ENCODE measurements at regions not wholly inside any gene's neighbourhood (a gene's known extent, or its start where the extent isn't known, plus 50 kb on each side); places are given as distances from the start of the nearest gene placed in this dataset.
A peak's percentile ranks its signal among the peaks of the same experiment; 100 is the strongest.

DNA sequence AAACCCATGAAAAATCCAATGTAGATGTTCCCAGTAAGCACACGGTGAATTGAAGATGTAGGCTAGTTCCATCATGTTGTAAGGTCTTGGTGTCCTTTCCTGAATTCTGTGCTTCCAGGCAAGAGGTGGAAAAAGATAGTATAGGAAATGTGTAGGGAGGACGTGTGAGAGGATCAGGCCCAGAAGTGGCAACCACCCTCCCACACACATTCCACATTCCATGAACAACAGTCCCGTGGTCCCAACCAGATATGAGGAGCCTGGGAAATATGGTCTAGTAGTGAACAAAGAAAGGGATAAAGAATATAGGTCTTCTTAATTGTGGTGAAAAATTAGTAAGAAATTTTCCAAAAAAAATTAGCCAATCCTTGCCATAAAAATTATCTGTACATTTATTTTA, 1254.2 kb upstream of the SLC10A2 start:
- DNase-seq = no peak

DNA sequence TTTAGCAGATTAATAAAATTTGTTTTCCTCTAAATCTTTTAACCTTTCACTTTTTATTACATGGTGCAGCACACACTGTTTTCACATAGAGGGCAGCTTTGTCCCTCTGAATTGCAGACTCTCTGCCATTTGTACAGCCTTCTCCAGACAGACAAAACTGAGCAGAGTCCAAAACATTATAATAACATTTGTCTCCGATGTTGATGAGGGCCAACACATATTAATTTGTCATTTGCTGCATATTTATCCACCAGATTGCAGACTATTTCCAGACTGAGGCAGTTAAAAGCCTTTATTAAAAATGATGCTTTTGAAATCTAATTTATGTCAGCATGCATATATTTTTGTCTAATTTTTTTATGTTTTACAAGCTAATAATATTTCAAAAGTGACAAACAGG, 1251.9 kb upstream of the SLC10A2 start:
- peak; percentile 11 for DNase-seq

- DNase-seq = no peak
Observed at GRCh38 chr13:104315606-104316005, 1249.4 kb upstream of the SLC10A2 start.

- no peak for DNase-seq
Observed at GRCh38 chr13:104314926-104315535, 1248.8 kb upstream of the SLC10A2 start.

DNA sequence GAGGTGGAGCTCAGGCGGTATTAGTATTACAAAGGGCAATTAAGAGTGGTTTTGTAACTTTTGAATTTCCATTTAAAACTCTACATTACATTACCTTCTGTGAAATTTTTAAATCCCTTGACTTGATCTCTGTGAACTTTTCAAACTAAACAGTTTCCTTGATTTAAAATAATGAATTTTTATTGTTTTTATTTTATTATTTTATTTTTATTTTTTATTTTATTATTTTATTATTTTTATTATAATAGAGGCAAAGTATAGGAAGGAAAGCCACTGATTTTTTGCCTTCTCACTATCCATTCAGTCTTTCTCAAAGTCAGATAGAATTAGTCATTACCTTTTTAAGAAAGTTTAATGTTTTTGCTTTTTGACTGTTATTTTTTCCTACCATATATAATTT, 1248.1 kb upstream of the SLC10A2 start:
- no peak for DNase-seq

DNA sequence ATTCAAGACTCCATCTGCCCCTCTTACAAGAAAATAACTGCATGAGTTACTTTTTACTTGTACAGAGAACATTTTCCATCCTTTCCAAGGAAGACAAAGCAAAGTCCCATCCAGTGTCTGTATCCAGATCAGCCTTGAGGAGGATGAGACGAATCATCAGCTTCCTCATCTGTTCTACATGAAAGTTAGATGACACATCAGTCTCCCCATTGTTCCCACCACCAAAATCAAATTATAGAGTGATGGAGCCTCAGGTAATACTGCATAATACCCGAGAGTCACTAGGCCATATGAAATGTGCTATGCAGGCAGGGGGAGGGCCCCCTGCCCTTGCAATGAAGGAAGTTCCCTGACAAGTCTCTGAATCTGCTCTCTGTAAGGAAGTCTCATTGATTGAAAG, 1244.6 kb upstream of the SLC10A2 start:
- DNase-seq = no peak

- no peak for DNase-seq
Observed at GRCh38 chr13:104309431-104309830, 1243.2 kb upstream of the SLC10A2 start.

DNA sequence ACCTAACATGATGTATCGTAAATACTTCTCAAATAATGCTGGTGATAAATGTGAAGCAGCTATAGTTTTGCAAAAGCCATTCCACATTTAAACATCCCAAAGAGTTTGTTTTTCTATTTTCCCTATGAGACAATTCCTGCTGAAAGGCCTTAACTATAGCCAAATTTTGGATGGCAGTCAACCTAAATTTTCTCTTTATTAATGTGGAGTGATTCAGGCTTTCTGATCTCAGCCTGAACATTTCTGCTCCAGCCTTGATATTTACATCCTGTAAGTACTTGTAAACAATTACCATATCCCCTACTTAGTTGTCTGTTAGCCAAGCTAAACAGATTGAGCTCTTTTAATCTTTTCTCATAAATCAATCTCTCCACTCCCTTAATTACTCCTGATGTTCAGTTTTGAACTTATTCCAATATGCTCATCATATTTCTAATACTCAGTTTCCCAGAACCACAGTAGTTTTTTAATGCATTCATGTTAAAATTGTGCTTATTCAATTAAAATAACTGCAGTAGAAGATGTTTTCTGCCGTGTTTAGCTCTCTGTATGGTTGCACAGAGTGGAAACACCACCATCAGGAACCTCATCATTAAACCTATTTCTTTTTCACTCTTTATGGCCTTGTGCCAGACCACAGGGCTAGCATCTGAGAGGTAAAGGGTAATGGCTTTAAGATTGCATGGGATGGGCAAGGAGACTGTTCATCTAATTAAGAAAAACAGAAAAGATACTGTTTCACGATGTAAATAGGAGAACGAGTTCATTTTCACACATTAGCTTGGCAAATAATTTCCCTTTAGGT, 1235.2 kb upstream of the SLC10A2 start:
- peak; percentile 89 for DNase-seq

- no peak for DNase-seq
Observed at GRCh38 chr13:104297075-104297474, 1230.9 kb upstream of the SLC10A2 start.

DNA sequence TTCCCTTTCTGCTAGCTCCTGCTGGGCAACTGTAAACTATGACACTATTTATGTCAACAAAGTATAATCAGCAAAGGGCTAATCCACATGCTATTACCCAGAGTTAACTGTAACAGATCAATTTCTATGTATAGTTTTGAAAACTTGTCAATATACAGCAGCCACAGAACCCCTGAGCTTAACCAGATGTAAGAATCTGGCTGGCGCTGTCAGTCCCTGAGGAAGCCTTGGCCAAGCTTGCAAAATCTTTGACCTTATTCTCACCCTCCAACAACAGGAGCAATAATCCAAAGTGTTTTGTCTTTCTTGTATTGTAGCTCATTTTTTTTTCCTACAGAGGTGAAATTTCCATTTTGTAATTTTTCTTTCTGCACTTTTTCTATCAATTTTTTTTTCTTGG, 1230.1 kb upstream of the SLC10A2 start:
- DNase-seq = no peak

GRCh38 chr13:104295537-104295936, 1229.3 kb upstream of the SLC10A2 start:
- DNase-seq = no peak

DNA sequence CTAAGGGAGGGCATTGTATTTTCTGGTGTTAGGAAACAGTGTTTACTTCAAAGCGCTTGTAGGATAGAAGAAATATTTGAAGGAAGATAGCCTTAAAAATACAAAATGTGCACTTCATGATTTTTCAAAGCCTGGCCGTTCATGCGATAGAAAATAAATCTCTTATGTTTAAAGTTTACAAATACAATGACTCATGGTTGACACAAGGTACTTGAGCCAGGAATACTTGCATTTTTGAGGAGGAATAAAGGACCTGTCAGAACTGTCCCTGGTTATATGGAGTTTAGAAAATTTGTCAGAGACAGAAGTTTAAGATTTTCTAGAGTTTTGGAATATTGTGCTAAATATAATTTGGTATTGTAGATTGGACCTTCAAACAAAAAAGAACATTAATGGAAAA, 1223.2 kb upstream of the SLC10A2 start:
- DNase-seq = no peak

GRCh38 chr13:104288496-104288895, 1222.3 kb upstream of the SLC10A2 start:
- DNase-seq = no peak

DNA sequence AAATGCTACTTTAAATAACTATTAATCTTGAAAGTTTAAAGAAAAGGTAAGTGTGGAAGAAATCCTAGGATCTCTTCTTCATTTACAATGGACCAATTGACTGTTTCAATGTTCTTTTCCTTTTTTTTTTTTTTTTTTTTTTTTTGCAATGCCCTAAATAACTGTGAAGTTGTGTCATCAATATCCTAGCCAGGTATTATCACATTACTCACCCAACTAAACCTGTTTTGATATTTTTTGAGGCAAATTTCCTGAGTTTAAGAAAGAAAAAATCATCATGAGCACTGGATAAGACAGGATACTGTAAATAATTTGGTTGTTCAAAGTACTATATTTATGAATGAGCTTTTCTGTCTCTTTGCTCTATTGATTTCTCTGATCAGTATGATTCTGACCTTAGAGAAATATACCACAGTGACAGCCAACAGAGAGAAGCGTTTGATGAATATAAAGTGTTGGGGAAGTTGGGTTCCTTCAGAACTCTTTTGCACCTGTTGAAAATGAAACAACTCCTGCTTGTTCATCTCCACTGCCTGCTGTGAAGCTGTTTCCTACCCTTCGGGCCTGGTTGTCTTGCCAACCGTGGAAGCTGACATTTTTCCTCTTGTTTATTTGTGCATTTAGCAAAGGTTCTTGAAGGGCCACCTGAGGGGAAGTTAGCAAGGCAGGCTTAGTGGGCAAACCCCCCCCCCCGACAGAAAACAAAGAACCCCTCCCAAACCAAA, 1220.5 kb upstream of the SLC10A2 start:
- DNase-seq = no peak

GRCh38 chr13:104281910-104282309, 1215.7 kb upstream of the SLC10A2 start:
- no peak for DNase-seq

DNA sequence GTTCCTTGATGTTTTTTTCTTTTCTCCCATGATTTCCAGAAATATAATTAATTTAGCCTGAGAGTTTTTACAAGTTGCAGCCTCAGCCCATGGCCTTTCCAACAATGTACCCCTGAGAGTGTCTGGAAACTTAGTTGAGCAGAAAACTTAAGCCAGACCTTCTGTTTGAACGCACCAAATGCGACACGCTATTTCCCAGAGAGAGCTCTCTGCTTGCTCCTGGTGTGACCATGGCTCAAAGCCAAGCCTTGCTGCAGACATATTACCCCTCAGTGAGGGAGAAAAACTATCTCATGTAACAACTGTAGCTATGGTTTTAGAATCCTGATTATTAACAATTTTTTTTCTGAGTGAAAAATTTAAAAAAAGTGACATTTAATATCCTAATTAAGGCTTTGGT, 1204.5 kb upstream of the SLC10A2 start:
- no peak for DNase-seq

GRCh38 chr13:104267206-104267811, 1201.1 kb upstream of the SLC10A2 start:
- no peak for DNase-seq

GRCh38 chr13:104256701-104257100, 1190.5 kb upstream of the SLC10A2 start:
- DNase-seq = no peak

- peak; percentile 17 for DNase-seq
Observed at GRCh38 chr13:104253063-104253680, 1187.0 kb upstream of the SLC10A2 start.

DNA sequence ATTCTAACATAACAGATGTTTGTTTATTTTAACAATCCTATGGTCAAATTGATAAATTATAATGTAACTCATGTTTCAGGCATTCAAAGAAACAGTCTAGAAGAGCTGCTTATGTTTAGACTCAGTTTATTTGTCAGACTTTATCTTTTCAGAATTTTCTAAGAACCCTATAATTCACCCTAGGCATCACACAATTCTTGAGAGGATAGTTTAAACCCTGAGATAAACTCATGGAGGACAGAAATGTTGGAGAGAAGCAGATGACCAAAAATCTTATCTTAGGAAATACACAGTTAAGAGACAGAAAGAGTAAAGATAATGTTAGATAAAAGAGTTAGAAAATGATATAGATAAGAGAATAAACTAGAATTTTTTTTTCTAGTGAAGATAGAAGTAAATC, 1185.7 kb upstream of the SLC10A2 start:
- no peak for DNase-seq

- DNase-seq = no peak
Observed at GRCh38 chr13:104246955-104247354, 1180.7 kb upstream of the SLC10A2 start.

DNA sequence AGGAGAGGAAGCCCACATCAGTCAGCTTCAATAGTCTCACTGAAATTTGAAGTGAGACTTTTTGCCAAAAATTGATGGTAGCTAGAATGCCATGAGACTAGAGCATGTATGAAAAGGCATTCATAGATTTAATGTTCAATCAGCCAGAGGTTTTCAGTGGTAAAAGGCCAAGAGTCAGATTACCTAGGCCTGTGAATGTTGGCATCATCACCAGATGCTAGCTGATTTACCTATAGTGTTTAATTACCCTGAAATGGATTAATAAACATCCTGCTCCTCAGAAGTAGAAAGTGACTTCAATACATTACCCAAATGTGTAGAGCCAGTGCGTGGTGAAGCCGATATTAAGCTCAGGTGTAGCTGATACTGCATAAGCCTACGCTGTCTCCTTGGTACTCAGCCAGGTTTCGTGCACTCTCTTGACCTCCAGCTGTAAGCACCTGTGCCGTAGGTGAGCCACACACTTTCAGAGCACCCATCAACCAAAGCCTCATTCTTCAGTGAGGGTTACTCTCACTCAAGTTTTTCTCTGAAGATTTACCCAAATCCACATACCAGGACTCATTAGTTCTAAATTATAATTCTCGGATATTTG, 1140.3 kb upstream of the SLC10A2 start:
- peak; percentile 95 for DNase-seq

DNA sequence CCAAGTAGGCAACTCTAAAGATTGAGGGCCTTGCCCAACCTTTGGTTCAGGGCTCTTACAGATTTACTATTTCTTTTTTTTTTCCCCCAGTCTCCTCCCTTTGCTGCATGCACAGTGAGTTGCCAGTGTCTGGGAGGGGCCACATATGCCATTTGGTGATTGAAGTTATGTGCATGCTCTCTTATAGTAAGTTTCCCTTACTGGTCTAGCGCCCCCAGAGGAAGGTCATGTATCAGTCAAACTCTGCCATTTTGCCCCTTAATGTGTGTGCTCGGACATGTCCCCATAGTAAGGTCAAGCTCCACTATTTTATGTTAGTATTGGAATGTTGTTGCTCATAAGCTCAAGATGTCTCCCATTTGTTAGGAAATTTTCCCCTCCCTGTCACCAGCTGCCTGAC, 1138.0 kb upstream of the SLC10A2 start:
- no peak for DNase-seq

All from NCI-H1105 (cell line).